H9 (cell line): ENCODE measurements at regions not wholly inside any gene's neighbourhood (a gene's known extent, or its start where the extent isn't known, plus 50 kb on each side); places are given as distances from the start of the nearest gene placed in this dataset.

ENCODE experiments used
- DNase-seq: peaks from one replicate; pipeline ENCODE4 v3.0.0-alpha.2; 2017
- H2AFZ ChIP-seq: one replicate; pipeline ENCODE4 v1.6.1; 2013; ENCODE audit warnings: mild to moderate bottlenecking, low read length, control low read depth, moderate library complexity
- H2AK5ac ChIP-seq: 2 replicates; pipeline ENCODE4 v1.6.1; 2013; ENCODE audit warnings: low read length, control low read depth, mixed read lengths; ENCODE audit not compliant: insufficient read length
- H2BK120ac ChIP-seq: one replicate; pipeline ENCODE4 v1.6.1; 2013; ENCODE audit warnings: low read depth, mild to moderate bottlenecking, low read length, control low read depth, inconsistent platforms; ENCODE audit not compliant: poor library complexity, severe bottlenecking
- H2BK12ac ChIP-seq: 2 replicates; pipeline ENCODE4 v1.6.1; 2013; ENCODE audit warnings: low read length, control low read depth, mixed read lengths, low read depth; ENCODE audit not compliant: insufficient read length
- H2BK15ac ChIP-seq: 2 replicates; pipeline ENCODE4 v1.6.1; 2013; ENCODE audit warnings: low read depth, low read length, control low read depth
- H2BK20ac ChIP-seq: one replicate; pipeline ENCODE4 v1.6.1; 2013; ENCODE audit warnings: low read depth, mild to moderate bottlenecking, low read length, control low read depth, inconsistent platforms; ENCODE audit not compliant: poor library complexity, severe bottlenecking
- H2BK5ac ChIP-seq: 2 replicates; pipeline ENCODE4 v1.6.1; 2013; ENCODE audit warnings: low read length, control low read depth, mixed read lengths; ENCODE audit not compliant: insufficient read length
- H3K14ac ChIP-seq: 2 replicates; pipeline ENCODE4 v1.6.1; 2013; ENCODE audit warnings: low read length, control low read depth; ENCODE audit not compliant: insufficient read depth
- H3K18ac ChIP-seq: 2 replicates; pipeline ENCODE4 v1.6.1; 2013; ENCODE audit warnings: low read depth, mild to moderate bottlenecking, mixed read lengths, low read length, control low read depth; ENCODE audit not compliant: insufficient read length
- H3K23ac ChIP-seq: 2 replicates; pipeline ENCODE4 v1.6.1; 2013; ENCODE audit warnings: low read length, control low read depth, mixed read lengths, low read depth; ENCODE audit not compliant: insufficient read length
- H3K23me2 ChIP-seq: 2 replicates; pipeline ENCODE4 v1.6.1; 2013; ENCODE audit warnings: low read depth, mild to moderate bottlenecking, mixed read lengths, low read length, control low read depth; ENCODE audit not compliant: insufficient read length, poor library complexity, severe bottlenecking
- H3K27ac ChIP-seq: 2 replicates; pipeline ENCODE4 v1.5.1; 2013; ENCODE audit warnings: low read length, control low read depth, mixed read lengths, low read depth; ENCODE audit not compliant: insufficient read length
- H3K27me3 ChIP-seq: 2 replicates; pipeline ENCODE4 v1.6.1; 2013; ENCODE audit warnings: low read length, control low read depth, inconsistent platforms; ENCODE audit not compliant: insufficient read depth
- H3K4ac ChIP-seq: 2 replicates; pipeline ENCODE4 v1.6.1; 2013; ENCODE audit warnings: low read depth, mild to moderate bottlenecking, control low read depth, inconsistent platforms, low read length, moderate library complexity
- H3K4me1 ChIP-seq: 2 replicates; pipeline ENCODE4 v1.6.1; 2013; ENCODE audit warnings: low read length, control low read depth, inconsistent platforms; ENCODE audit not compliant: insufficient read depth
- H3K4me2 ChIP-seq: 2 replicates; pipeline ENCODE4 v1.6.1; 2013; ENCODE audit warnings: low read length, control low read depth, mixed read lengths; ENCODE audit not compliant: insufficient read length, insufficient read depth
- H3K56ac ChIP-seq: 2 replicates; pipeline ENCODE4 v1.6.1; 2013; ENCODE audit warnings: low read depth, mild to moderate bottlenecking, mixed read lengths, low read length, control low read depth; ENCODE audit not compliant: insufficient read length
- H3K79me1 ChIP-seq: 2 replicates; pipeline ENCODE4 v1.6.1; 2013; ENCODE audit warnings: low read depth, mild to moderate bottlenecking, moderate library complexity, low read length, control low read depth, inconsistent platforms; ENCODE audit not compliant: insufficient read depth, poor library complexity, severe bottlenecking
- H3K79me2 ChIP-seq: 2 replicates; pipeline ENCODE4 v1.6.1; 2013; ENCODE audit warnings: low read length, control low read depth, inconsistent platforms; ENCODE audit not compliant: insufficient read depth
- H3K9ac ChIP-seq: 2 replicates; pipeline ENCODE4 v1.6.1; 2013; ENCODE audit warnings: low read length, control low read depth, mixed read lengths; ENCODE audit not compliant: insufficient read length; ENCODE audit errors: extremely low read depth
- H3K9me3 ChIP-seq: one replicate; pipeline ENCODE4 v1.6.1; 2013; ENCODE audit warnings: low read depth, low read length, inconsistent platforms; ENCODE audit not compliant: control insufficient read depth
- H3T11ph ChIP-seq: one replicate; pipeline ENCODE4 v1.6.1; 2013; ENCODE audit warnings: mild to moderate bottlenecking, low read length, control low read depth, inconsistent platforms
- H4K20me1 ChIP-seq: one replicate; pipeline ENCODE4 v1.6.1; 2013; ENCODE audit not compliant: control insufficient read depth, insufficient read length, insufficient read depth
- H4K5ac ChIP-seq: 2 replicates; pipeline ENCODE4 v1.6.1; 2013; ENCODE audit warnings: low read depth, mild to moderate bottlenecking, mixed read lengths, low read length, control low read depth; ENCODE audit not compliant: insufficient read length
- H4K8ac ChIP-seq: replicated peaks from 2 replicates; pipeline ENCODE4 v1.6.1; 2013; ENCODE audit warnings: low read length, control low read depth, mixed read lengths, low read depth; ENCODE audit not compliant: insufficient read length
- H4K91ac ChIP-seq: 2 replicates; pipeline ENCODE4 v1.6.1; 2013; ENCODE audit warnings: low read depth, mild to moderate bottlenecking, moderate library complexity, mixed read lengths, low read length, control low read depth; ENCODE audit not compliant: insufficient read length
- H3K27ac Mint-ChIP-seq, 3 experiments: 2 replicates in 2 of 3; 3 replicates in 1 of 3; pipeline ENCODE4 v1.8.0; 2020 to 2021; ENCODE audit warnings: mixed read lengths in 3 of 3, mild to moderate bottlenecking in 1 of 3, moderate library complexity in 1 of 3
- H3K27me3 Mint-ChIP-seq: 2 replicates; pipeline ENCODE4 v1.8.0; 2021; ENCODE audit warnings: low read depth, mild to moderate bottlenecking, moderate library complexity, mixed read lengths
- H3K36me3 Mint-ChIP-seq, 3 experiments: 2 replicates in 2 of 3; 3 replicates in 1 of 3; pipeline ENCODE4 v1.8.0; 2020 to 2021; ENCODE audit warnings: low read depth in 3 of 3, mixed read lengths in 3 of 3; ENCODE audit not compliant: insufficient read depth in 1 of 3
- H3K4me1 Mint-ChIP-seq, 2 experiments: 2 replicates each; pipeline ENCODE4 v1.8.0; 2020; ENCODE audit warnings: mixed read lengths in 2 of 2
- H3K4me3 Mint-ChIP-seq, 2 experiments: 2 replicates in 1 of 2; 3 replicates in 1 of 2; pipeline ENCODE4 v1.8.0; 2020 to 2021; ENCODE audit warnings: mild to moderate bottlenecking in 2 of 2, mixed read lengths in 2 of 2, moderate library complexity in 1 of 2
- H3K9me3 Mint-ChIP-seq, 2 experiments: 2 replicates in 1 of 2; 3 replicates in 1 of 2; pipeline ENCODE4 v1.8.0; 2020; ENCODE audit warnings: mild to moderate bottlenecking in 2 of 2, mixed read lengths in 2 of 2, moderate library complexity in 1 of 2
- CTCF ChIP-seq: fragments of 200-600 bp; sonication (generic); conservative IDR thresholded peaks from 3 replicates; pipeline ENCODE4 v1.8.0; 2021; ENCODE audit warnings: antibody characterized with exemption, mild to moderate bottlenecking
- WGBS: extraction: QIAGEN DNeasy Blood & Tissue Kit; methylation state at CpG from one replicate; pipeline ENCODE4 v1.1.7; 2013; ENCODE audit warnings: missing lambda C conversion rate, low lambda C conversion rate, mixed read lengths; ENCODE audit not compliant: insufficient read length; ENCODE audit errors: extremely low coverage; 5-methylcytosine and 5-hydroxymethylcytosine counted together

GRCh38 chr13:91132381-91132780 lies 215.1 kb upstream of the MIR17HG start:
- Histone ChIP-seq H4K20me1 (no peaks in the 10 kb centered on the region), H3K9me3 (no peaks in the 10 kb centered on the region), H4K91ac (no peak overlapping the region), H4K8ac (no peak overlapping the region), H3K4ac (no peak overlapping the region), H3K79me2 (no peaks in the 10 kb centered on the region), H3K79me1 (no peaks in the 10 kb centered on the region), H3K23me2 (no peaks in the 10 kb centered on the region), H3K56ac (no peak overlapping the region), H2AFZ (no peak overlapping the region), H3K4me2 (no peak overlapping the region), H3K18ac (no peak overlapping the region), H2BK12ac (no peak overlapping the region), H2BK5ac (no peak overlapping the region), H3K23ac (no peak overlapping the region), H3K4me1 (no peaks in the 10 kb centered on the region), H3K27ac (no peak overlapping the region), H4K5ac (no peak overlapping the region), H2BK20ac (no peak overlapping the region), H2BK120ac (no peak overlapping the region), H3K9ac (no peak overlapping the region), H3K14ac (no peak overlapping the region), H3K27me3 (no peaks in the 10 kb centered on the region), H3T11ph (no peak overlapping the region), H2AK5ac (no peak overlapping the region), H2BK15ac (no peak overlapping the region)
- Mint-ChIP-seq H3K4me1 (peaks cover 0 to 8% of the 10 kb centered on the region in 2 experiments; a peak in 3 of 4 replicates), H3K27me3 (no peaks in the 10 kb centered on the region), H3K36me3 (0 out of 7 replicates have a peak, but pooled peaks cover 0 to 3% (median 2%) of the 10 kb centered on the region in 3 experiments), H3K4me3 (no peak overlapping the region), H3K27ac (no peak overlapping the region; a peak in 1 of 7 replicates), H3K9me3 (peaks cover 4% of the 10 kb centered on the region in 2 experiments; a peak in 4 of 5 replicates)
- no peak for TF ChIP-seq CTCF
- WGBS = no CpG with 5 or more reads among the region's 4 CpGs
- no peak for DNase-seq
